Kidney glomerular epithelial cell (primary cell): ENCODE measurements at regions not wholly inside any gene's neighbourhood (a gene's known extent, or its start where the extent isn't known, plus 50 kb on each side); places are given as distances from the start of the nearest gene placed in this dataset.
"Not testable (repeated sequence)": the region's sequence is repeated elsewhere in the genome, so short reads cannot be mapped to it uniquely, and the experiment has no call there.

Experiments
- DNase-seq: peaks from one replicate; lab custom pipeline; 2025; lab: John Stamatoyannopoulos, UW

GRCh38 chr5:115435778-115436712 lies 108.5 kb downstream of the FEM1C start:
- DNase-seq = no peak

- no peak for DNase-seq
Measured at GRCh38 chr5:115435065-115435777, 109.4 kb downstream of the FEM1C start.

GRCh38 chr5:115433918-115434317 lies 110.7 kb downstream of the FEM1C start:
- no peak for DNase-seq

GRCh38 chr5:115432691-115433090 lies 111.9 kb downstream of the FEM1C start:
- no peak for DNase-seq

- DNase-seq = no peak
Measured at GRCh38 chr5:115431116-115431515, 113.5 kb downstream of the FEM1C start.

GRCh38 chr5:115430374-115430773 lies 114.2 kb downstream of the FEM1C start:
- DNase-seq = no peak

- DNase-seq = no peak
Measured at GRCh38 chr5:115429345-115429940, 115.1 kb downstream of the FEM1C start.

GRCh38 chr5:115428676-115429075 lies 115.9 kb downstream of the FEM1C start:
- DNase-seq = no peak

- DNase-seq = no peak
Measured at GRCh38 chr5:115428248-115428647, 116.3 kb downstream of the FEM1C start.

GRCh38 chr5:115424446-115424845 lies 120.1 kb downstream of the FEM1C start:
- no peak for DNase-seq

GRCh38 chr5:115424030-115424429 lies 120.5 kb downstream of the FEM1C start:
- DNase-seq = no peak

- DNase-seq = no peak
Measured at GRCh38 chr5:115423541-115423940, 121.0 kb downstream of the FEM1C start.

GRCh38 chr5:115423051-115423450 lies 121.5 kb downstream of the FEM1C start:
- no peak for DNase-seq

- not testable (repeated sequence) for DNase-seq
Measured at GRCh38 chr5:115420812-115421211, 123.8 kb downstream of the FEM1C start.

- peak; percentile 90 for DNase-seq
Measured at GRCh38 chr5:115419846-115420585, 123.6 kb upstream of the CCDC112 start.

GRCh38 chr5:115418788-115419187 lies 122.3 kb upstream of the CCDC112 start:
- DNase-seq = no peak

- no peak for DNase-seq
Measured at GRCh38 chr5:115417076-115417475, 120.6 kb upstream of the CCDC112 start.

- no peak for DNase-seq
Measured at GRCh38 chr5:115415143-115415491, 118.7 kb upstream of the CCDC112 start.

GRCh38 chr5:115414406-115415142 lies 118.1 kb upstream of the CCDC112 start:
- peak; percentile 4 for DNase-seq

GRCh38 chr5:115413651-115414050 lies 117.2 kb upstream of the CCDC112 start:
- no peak for DNase-seq

GRCh38 chr5:115409094-115409493 lies 112.6 kb upstream of the CCDC112 start:
- no peak for DNase-seq
